Osteoblast (primary cell): ENCODE measurements at regions not wholly inside any gene's neighbourhood (a gene's known extent, or its start where the extent isn't known, plus 50 kb on each side); places are given as distances from the start of the nearest gene placed in this dataset.

ENCODE experiments used
- DNase-seq: peaks from one replicate; pipeline ENCODE4 v3.0.0; 2011; ENCODE audit warnings: low spot score, mixed read lengths; ENCODE audit not compliant: insufficient read length; ENCODE audit errors: missing footprints
- H2AFZ ChIP-seq: 2 replicates; pipeline ENCODE4 v1.6.0; 2011; ENCODE audit warnings: mild to moderate bottlenecking, low read length
- H3K27ac ChIP-seq: 2 replicates; pipeline ENCODE4 v1.5.1; 2011; ENCODE audit warnings: mild to moderate bottlenecking, low read depth, low read length, moderate library complexity
- H3K27me3 ChIP-seq: 2 replicates; pipeline ENCODE4 v1.6.0; 2012; ENCODE audit warnings: mild to moderate bottlenecking, control low read depth, inconsistent platforms, low read length, moderate library complexity; ENCODE audit not compliant: insufficient read depth
- H3K36me3 ChIP-seq: 2 replicates; pipeline ENCODE4 v1.5.1; 2011; ENCODE audit warnings: mild to moderate bottlenecking, low read length, control low read depth, moderate library complexity; ENCODE audit not compliant: insufficient read depth
- H3K4me1 ChIP-seq: 2 replicates; pipeline ENCODE4 v1.5.1; 2011; ENCODE audit warnings: mild to moderate bottlenecking, low read length, control low read depth, moderate library complexity; ENCODE audit not compliant: insufficient read depth
- H3K4me2 ChIP-seq: 2 replicates; pipeline ENCODE4 v1.6.0; 2011; ENCODE audit warnings: mild to moderate bottlenecking, low read length; ENCODE audit not compliant: insufficient read depth
- H3K4me3 ChIP-seq: fragments of 200-600 bp; sonication (generic); 3 replicates; pipeline ENCODE4 v1.5.1; 2012; ENCODE audit warnings: mild to moderate bottlenecking, low read length, inconsistent platforms; ENCODE audit not compliant: insufficient read depth
- H3K79me2 ChIP-seq: 2 replicates; pipeline ENCODE4 v1.6.0; 2012; ENCODE audit warnings: mild to moderate bottlenecking, low read length, control low read depth, inconsistent platforms; ENCODE audit not compliant: insufficient read depth
- H3K9me3 ChIP-seq: 2 replicates; pipeline ENCODE4 v1.5.1; 2011; ENCODE audit warnings: low read depth, low read length, control low read depth
- H4K20me1 ChIP-seq: 2 replicates; pipeline ENCODE4 v1.6.0; 2012; ENCODE audit warnings: mild to moderate bottlenecking, low read length, control low read depth; ENCODE audit not compliant: insufficient read depth
- CTCF ChIP-seq: IDR thresholded peaks from 2 replicates; pipeline ENCODE4 v1.5.1; 2011; ENCODE audit warnings: mild to moderate bottlenecking, low read depth, low read length, moderate library complexity; ENCODE audit errors: extremely low read depth

- Histone ChIP-seq H3K36me3 (no peaks in the 10 kb centered on the region), H3K4me1 (no peaks in the 10 kb centered on the region), H3K4me2 (no peak overlapping the region), H2AFZ (no peak overlapping the region), H3K4me3 (no peak overlapping the region), H4K20me1 (no peaks in the 10 kb centered on the region), H3K79me2 (no peaks in the 10 kb centered on the region), H3K9me3 (no peaks in the 10 kb centered on the region), H3K27me3 (no peaks in the 10 kb centered on the region), H3K27ac (no peak overlapping the region)
- no peak for TF ChIP-seq CTCF
- no peak for DNase-seq
Observed at GRCh38 chr12:61384511-61384910, 875.7 kb upstream of the USP15 start.

GRCh38 chr12:61385771-61386170 lies 874.4 kb upstream of the USP15 start:
- DNase-seq: no peak

GRCh38 chr12:61397668-61398067 lies 862.5 kb upstream of the USP15 start:
- Histone ChIP-seq H3K27ac (no peak overlapping the region), H3K36me3 (no peaks in the 10 kb centered on the region), H3K4me2 (no peak overlapping the region), H4K20me1 (no peaks in the 10 kb centered on the region), H3K4me3 (no peak overlapping the region), H3K79me2 (no peaks in the 10 kb centered on the region), H3K4me1 (no peaks in the 10 kb centered on the region), H2AFZ (no peak overlapping the region), H3K27me3 (no peaks in the 10 kb centered on the region), H3K9me3 (no peaks in the 10 kb centered on the region)
- DNase-seq: no peak
- no peak for TF ChIP-seq CTCF

More at GRCh38 chr12:61385771-61386170, 874.4 kb upstream of the USP15 start:
- Histone ChIP-seq H4K20me1 (no peaks in the 10 kb centered on the region), H2AFZ (no peak overlapping the region), H3K9me3 (no peaks in the 10 kb centered on the region), H3K4me3 (no peak overlapping the region), H3K27ac (no peak overlapping the region), H3K36me3 (no peaks in the 10 kb centered on the region), H3K4me2 (no peak overlapping the region), H3K27me3 (no peaks in the 10 kb centered on the region), H3K4me1 (no peaks in the 10 kb centered on the region), H3K79me2 (no peaks in the 10 kb centered on the region)
- no peak for TF ChIP-seq CTCF

GRCh38 chr12:61412201-61412600 lies 848.0 kb upstream of the USP15 start:
- H3K36me3 ChIP-seq: no peaks in the 10 kb centered on the region
- TF ChIP-seq CTCF: no peak

More at GRCh38 chr12:61412201-61412600, 848.0 kb upstream of the USP15 start:
- Histone ChIP-seq H2AFZ (no peak overlapping the region), H3K9me3 (no peaks in the 10 kb centered on the region), H3K27ac (no peak overlapping the region), H3K4me1 (no peaks in the 10 kb centered on the region), H3K79me2 (no peaks in the 10 kb centered on the region), H4K20me1 (no peaks in the 10 kb centered on the region), H3K4me3 (no peak overlapping the region), H3K27me3 (no peaks in the 10 kb centered on the region), H3K4me2 (no peak overlapping the region)
- DNase-seq: no peak
